GM21786 (cell line): ENCODE measurements at regions not wholly inside any gene's neighbourhood (a gene's known extent, or its start where the extent isn't known, plus 50 kb on each side); places are given as distances from the start of the nearest gene placed in this dataset.
"Not testable (repeated sequence)": the region's sequence is repeated elsewhere in the genome, so short reads cannot be mapped to it uniquely, and the experiment has no call there.

ENCODE experiments used
- ATAC-seq: cut with Tn5 transposase; IDR thresholded peaks from one replicate; pipeline ENCODE4 v1.9.1; 2021; ENCODE audit not compliant: unreplicated experiment

DNA sequence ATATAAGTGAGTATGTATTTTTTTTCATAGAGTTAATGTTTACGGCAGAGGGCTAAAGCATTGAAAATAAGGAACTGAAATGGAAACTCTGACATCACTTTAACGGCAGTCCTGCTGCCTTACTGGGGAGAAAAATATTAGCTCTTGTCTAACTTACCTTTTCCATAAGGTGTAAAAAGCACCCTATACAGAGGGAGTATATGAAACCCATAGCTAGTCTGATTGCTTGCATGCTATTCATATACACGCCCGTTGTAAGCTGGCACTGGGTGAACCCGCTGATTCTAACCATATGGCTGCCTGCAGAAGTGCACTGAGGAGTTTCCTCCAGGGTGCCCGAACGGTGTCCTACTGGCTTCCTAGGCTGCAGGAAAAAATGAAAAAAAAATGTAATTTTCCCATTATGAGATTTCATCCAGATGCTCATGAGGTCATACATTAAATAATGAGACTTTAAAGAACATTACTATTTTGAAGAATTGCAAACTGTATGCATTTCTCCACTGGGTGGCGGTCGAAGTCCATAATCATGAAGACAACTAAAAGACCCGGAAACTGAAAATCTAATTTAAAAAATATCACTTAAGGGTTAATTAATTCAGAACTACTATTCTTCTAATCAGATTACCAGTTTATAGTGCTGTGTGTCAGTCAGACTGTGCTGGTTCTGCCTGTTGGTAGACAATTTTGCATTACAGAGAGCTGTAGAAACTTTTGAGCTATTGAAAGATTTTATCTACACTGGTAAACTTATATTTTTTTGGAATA, 144.7 kb downstream of the ALX1 start:
- peak; percentile 86 for ATAC-seq

DNA sequence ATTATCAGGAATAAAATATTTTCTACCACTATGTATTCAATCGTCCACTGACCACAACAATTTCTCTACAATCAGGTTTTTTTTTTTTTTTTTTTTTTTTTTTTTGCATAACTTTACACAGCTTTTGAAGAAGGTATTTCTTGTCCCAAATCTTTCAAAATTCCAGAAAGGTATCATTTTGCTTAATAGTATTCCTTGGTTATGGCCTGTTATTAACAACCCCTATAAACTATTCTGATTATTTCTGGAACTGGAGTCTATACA, 145.3 kb downstream of the ALX1 start:
- no peak for ATAC-seq

DNA sequence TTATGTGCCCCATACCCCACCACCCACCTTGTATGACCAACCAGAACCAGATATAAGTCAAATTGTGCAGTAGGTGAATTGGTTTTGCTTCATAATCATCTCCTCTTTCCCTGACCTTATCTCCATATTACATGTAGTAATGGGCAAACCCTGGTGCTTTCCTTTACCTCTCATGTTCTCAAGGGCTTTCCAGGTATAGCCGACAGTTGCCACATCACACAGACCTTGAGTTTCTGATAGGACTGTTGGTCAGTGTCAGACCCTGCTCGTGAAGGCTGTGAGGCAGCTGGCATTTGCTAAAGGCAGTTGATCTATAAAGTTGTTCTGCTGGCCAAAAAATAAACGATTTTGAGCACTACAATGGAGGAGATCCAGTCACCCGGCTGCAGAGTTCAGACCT, 145.9 kb downstream of the ALX1 start:
- no peak for ATAC-seq

DNA sequence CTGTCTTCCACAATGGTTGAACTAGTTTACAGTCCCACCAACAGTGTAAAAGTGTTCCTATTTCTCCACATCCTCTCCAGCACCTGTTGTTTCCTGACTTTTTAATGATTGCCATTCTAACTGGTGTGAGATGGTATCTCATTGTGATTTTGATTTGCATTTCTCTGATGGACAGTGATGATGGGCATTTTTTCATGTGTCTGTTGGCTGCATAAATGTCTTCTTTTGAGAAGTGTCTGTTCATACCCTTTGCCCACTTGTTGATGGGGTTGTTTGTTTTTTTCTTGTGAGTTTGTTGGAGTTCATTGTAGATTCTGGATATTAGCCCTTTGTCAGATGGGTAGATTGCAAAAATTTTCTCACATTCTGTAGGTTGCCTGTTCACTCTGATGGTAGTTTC, 153.1 kb downstream of the ALX1 start:
- not testable (repeated sequence) for ATAC-seq

DNA sequence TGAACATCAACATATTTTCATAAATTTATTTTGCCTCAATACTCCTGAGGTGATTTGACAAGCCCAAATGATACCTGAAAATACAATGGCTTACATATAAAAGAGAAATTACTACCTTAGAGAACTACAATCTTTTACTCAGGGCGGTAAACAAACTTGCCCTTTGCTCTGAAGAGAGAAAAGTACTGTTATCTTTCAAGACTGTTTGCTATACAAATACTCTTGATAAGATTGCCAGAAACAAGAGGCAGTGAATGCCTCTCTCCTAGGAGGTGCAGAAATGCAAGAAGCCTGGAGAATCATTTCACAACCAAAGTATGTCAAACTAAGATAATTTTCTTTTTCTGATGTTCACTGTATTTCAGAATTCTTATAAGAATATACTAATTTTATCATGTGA, 160.3 kb downstream of the ALX1 start:
- no peak for ATAC-seq

DNA sequence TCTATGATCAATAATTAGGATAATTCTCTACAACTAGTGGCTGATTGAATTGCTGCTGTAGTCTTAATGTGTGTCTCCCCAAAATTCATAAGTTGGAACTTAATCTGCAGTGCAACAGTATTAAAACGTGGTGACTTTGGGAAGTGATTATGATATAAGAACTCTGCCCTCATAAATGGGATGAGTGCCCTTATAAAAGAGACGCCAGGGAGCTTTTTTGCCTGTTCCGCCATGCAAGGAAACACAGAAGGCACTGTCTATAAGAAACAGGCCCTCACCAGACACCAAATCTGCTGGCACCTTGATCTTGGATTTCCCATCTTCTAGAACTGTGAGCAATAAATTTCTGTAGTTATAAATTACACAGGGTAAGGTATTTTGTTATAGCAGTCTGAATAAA, 161.0 kb downstream of the ALX1 start:
- ATAC-seq = no peak

DNA sequence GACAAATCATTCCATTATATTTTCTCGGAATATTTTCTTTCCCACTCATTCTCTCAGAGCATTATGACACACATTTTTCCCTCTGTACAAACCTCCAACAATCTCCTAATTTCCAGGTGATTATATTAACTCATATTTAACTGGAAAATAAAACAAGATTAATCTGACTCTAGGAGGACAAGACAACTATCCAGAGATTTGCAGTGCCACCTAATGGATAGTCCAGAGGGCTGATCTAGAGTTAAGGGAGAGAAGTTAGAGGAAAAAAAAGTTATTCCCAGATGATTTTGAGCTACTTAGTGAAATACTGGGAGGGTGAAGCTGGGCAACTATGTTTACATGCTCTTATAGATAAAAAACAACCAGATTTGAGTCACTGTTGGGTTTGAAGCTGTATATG, 161.7 kb downstream of the ALX1 start:
- ATAC-seq = no peak

DNA sequence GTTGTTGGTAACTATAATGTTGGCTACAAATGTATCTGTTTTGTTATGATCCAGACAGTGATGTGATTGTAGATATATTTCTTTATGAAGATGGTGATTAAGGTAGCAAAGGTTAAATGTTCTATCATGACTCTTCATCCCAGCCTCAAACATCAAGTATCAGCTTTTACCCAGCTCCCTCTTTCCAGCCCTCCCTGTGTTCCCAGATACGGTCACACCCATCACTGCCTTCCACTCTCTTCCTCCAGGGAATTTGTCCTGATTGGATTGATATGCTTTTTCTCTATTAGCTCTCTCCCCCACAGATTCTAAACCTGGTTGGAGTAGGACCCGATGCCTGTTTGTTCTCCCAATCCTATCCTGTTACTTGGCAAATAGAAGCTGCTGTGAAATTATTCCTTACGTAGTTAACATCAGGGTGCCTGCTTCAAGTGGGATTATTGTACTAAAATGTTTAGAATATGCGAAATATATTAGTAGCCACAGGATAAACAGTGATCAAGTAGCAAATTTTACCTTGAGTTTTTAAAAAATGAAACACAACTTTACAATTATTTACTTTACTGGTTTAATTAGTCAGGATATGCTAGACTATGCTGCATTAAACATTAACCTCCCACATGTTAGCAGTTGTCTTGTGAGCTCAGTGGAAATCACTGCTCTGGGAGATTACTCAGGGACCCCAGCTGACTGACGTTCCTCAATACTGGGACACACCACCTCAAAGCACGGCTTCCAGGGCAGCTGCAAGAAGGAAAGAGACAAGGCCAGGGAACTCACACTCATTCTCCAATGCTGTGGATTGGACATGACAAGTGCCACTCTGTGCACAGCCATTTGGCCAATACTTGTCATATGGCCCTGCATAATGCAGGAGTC, 165.3 kb downstream of the ALX1 start:
- no peak for ATAC-seq

DNA sequence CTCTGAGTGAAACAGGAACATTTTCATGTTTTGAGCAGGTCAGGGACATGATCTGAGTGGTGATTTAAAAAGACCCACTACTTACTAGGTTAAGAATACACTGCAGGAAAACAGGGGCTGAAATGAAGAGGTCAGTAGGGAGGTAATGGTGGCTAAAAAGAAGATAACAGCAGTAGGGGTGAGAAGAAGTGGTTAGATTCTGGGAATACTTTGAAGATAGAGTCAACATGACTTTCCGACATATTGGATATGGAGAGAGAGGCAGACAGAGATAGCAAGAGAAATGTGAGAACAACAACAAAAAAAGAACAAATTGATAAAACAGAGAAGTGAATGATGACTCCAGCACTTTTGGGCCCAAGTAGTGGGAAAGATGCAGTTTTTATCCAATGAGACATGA, 168.0 kb downstream of the ALX1 start:
- no peak for ATAC-seq

DNA sequence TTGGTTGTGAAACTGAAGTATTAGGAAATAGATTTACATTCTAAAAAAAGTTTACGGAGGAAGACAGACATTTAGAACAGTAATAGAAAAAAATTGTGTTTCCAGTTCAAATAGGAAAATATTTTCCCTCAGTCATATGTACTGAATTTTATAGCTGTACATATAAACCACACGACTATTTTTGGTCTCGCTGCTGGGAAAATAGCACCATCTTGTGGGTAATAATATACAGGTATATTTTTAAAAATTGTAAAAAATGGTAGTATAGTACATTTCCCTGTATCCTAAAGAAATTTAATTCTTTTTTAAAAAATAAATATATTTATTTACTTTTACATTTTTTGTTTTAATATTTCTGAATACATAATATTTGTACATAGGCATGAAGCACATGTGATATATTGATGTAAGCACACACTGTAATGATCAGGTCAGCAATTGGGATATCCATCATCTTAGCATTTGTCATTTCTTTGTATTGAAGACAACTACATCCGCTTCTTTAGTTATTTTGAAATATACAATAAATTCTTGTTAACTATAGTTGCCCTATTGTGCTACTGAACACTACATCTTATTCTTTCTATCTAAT, 168.6 kb downstream of the ALX1 start:
- ATAC-seq = peak; percentile 67

DNA sequence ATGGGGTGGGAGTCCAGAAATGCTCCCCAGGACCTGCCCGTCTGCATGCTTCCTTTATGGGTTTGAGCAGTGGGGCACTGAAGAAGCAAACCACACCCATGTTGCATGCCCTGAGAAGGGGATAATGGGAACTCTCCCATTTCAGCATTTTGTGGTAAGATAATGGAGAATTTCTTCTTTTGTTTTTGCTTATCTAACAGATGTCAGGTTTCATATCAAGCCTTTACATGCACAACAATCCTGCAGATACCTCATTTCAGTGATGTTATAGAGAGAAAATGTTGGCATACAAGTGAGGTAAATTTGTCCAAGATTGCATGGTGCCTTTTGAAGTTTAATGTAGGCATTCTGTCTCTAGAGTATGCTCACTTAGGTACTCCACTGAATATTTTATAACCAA, 177.0 kb downstream of the ALX1 start:
- no peak for ATAC-seq

DNA sequence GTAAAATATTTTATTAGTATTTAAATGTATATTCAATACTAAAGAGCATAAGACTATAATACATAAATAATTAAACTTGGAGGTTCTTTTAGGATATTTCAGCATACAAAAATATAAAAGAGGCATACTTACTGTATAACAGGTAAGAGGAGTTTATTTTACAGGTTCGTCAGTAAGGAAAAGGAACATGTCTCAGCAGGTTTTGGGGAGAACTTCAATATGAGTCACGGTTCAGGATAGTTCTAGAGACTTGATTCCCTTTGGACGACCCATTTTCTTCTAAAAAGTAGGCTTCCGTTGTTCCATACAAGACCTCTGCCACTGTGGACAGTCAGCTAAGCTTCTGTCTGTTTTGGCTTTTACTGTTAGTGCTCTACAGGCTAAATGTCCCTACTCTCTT, 181.1 kb downstream of the ALX1 start:
- ATAC-seq = no peak

DNA sequence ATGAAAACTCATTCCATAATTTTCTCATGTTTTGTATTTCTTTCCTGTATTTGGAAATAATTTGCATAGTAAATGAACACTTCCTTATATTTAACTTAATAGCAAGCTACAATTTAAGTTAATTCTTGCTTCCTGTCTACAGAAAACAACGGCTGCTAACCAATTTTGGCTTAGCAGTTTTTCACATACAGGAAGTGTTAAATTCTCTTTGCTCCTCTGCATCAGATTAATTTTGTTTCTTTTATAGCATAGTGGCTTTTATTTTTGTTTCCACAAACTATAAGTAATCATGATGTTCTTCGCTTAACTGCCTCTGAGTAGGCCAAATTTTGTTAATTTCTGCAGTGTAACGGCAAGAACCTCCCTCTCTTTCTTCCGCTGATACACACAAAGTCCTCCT, 182.9 kb downstream of the ALX1 start:
- ATAC-seq = no peak

DNA sequence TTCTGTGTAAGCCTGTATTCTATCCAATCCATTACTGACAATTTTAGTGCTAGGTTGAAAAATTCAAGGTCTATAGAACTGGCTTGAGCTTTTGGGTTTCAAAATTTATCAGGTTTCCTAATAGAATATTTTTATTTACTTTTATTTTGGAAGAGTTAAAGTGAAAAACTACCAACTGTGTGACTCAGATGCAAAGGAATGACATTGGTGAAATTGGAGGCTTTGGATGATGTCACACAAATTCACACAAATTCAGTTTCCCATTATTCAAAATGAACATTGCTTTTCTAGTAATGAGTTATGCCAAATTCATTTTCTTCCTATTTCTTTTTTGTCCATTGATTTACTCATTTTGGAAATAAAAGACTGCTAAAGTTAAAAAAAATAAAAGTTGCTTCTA, 186.9 kb downstream of the ALX1 start:
- ATAC-seq = no peak

DNA sequence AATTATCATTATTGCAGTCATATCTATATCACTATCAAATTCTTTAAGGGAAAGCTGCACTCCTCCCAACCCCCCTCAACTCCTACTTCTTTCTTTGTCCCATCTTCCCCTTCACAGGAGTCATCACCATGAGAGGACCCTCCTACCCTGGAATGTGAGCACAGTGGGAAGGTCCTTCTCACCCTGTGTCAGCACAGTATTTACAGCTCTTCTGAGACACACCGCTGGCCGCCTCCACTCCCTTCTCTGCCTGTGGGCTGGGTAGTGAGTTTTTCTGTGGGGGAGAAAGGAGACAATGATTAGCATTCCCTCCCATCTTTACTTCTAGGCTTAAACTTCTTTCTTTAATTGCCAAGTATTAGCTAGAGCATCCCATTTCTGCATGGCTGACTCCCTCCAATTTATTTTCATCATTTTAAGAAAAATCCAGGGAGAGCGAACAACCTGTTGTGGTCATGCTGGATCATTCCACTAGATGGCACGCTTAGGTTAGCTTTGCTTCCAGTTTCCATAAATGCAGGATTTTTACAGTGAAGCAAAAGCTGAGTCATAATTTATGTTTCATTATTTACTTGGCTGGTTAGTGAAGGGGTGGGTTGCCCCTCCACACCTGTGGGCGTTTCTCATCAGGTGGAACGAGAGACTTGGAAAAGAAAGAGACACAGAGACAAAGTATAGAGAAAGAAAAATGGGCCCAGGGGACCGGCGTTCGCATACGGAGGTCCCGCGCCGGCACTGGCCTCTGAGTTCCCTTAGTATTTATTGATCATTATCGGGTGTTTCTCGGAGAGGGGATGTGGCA, 188.5 kb downstream of the ALX1 start:
- ATAC-seq = peak; percentile 95

DNA sequence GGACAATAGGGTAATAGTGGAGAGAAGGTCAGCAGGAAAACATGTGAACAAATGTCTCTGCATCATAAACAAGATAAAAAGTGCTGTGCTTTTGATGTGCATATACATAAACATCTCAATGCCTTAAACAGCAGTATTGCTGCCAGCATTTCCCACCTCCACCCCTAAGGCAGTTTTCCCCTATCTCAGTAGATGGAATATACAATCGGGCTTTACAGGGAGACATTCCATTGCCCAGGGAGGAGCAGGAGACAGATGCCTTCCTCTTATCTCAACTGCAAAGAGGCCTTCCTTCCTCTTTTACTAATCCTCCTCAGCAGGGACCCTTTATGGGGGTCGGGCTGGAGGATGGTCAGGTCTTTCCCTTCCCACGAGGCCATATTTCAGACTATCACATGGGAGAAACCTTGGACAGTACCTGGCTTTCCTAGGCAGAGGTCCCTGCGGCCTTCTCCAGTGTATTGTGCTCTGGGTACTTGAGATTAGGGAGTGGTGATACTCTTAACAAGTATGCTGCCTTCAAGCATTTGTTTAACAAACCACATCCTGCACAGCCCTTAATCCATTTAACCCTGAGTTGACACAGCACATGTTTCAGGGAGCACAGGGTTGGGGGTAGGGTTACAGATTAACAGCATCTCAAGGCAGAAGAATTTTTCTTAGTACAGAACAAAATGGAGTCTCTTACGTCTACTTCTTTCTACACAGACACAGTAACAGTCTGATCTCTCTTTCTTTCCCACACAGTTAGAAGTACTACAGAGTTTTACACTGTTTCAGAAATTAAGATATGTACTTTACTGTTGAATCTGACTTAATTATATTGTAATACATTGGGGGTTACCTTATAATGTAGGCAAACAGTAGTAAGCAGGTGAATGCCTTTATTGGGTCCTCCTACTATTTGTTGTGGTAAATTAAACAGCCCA, 189.4 kb downstream of the ALX1 start:
- not testable (repeated sequence) for ATAC-seq

DNA sequence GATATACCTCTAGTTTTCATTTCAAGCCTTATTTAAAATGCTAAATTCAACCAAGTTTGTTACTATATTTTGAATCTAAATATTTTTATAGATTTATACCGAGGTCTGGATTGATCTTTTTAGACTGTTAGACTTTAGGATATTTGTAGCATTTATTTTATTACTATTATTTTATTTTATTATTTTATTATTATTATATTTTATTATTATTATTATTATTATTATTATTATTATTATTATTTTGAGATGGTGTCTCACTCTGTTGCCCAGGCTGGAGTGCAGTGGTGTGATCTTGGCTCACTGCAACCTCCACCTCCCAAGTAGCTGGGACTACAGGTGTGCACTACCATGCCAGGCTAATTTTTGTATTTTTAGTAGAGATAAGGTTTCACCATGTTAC, 195.3 kb downstream of the ALX1 start:
- ATAC-seq = not testable (repeated sequence)

DNA sequence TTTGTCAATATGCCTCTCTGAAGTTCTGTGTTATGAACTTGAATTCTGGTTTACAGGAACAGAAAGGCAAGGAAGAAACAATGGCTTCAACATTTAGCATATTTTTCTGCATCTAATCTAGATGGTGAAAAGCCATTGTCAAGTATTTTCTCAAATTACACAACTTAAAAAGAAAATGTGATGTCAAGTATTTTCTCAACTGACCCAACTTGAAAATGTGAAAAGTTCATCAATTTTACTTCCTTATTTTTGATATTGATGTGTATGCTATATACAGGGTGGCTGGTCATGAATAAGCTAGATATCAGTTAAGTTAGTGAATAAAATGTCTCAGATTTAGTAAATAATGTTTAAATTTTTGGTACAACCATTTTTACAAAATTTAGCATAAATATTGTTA, 196.7 kb downstream of the ALX1 start:
- ATAC-seq = no peak

DNA sequence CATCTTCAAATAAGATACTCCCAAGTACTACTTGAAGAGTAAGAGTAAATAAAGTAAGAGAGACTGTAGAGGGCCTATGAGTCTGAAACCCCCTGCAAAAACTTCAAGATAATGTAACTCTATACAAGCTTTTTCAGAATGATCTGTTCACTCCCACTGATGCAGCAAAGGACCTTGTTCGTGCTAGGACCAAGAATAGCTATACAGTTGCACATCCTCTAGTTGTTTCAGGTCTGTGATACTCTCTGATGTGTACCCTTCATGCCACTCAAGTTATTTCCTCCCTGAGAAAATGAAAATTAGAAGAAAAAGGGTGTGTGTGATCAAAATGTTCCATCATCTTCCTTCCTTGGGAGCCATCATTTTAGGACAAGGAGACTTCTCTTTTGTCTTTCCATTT, 204.4 kb downstream of the ALX1 start:
- ATAC-seq = peak; percentile 83

DNA sequence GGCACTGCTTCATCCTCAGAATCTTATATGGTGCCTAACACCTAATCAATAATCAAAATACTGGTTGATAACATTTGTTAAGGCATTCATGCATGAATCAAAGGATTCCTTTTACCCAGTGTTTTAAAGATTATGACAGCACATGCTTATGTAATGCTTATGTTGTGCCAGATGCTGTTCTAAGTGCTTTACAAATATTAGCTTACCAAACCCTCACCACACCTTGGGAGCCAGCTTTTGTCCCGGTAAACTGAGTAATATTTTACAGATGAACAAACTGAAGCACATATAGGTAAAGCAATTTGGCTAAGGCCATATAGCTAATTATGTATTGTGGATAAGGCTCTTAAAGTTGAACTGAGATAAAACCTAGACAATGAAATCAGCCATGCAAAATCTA, 209.2 kb downstream of the ALX1 start:
- ATAC-seq = no peak
